ENCODE measurements at regions not wholly inside any gene's neighbourhood (a gene's known extent, or its start where the extent isn't known, plus 50 kb on each side); places are given as distances from the start of the nearest gene placed in this dataset.

- no peak for TF ChIP-seq EZH2 (IDR thresholded peaks at IDR 0.05; ENCODE audit: borderline replicate concordance, low read length)
- TF ChIP-seq CTCF (IDR thresholded peaks at IDR 0.05; ENCODE audit: low read length) = no peak
- H3K9me3 ChIP-seq (ENCODE audit: low read length) = no peaks in the 10 kb centered on the region
- H3K27me3 ChIP-seq (ENCODE audit: insufficient read depth, low read length) = no peaks in the 10 kb centered on the region
- no peak overlapping the region for H3K9ac ChIP-seq (ENCODE audit: low read length)
- no peak overlapping the region for H3K27ac ChIP-seq (ENCODE audit: low read depth, low read length, poor library complexity, severe bottlenecking)
- H2AFZ ChIP-seq (ENCODE audit: low read length) = no peak overlapping the region
- no peaks in the 10 kb centered on the region for H4K20me1 ChIP-seq (ENCODE audit: insufficient read depth, low read length)
- H3K4me3 ChIP-seq (ENCODE audit: low read depth, low read length, poor library complexity, severe bottlenecking) = no peak overlapping the region
- no peaks in the 10 kb centered on the region for H3K36me3 ChIP-seq (ENCODE audit: insufficient read depth, low read length)
- no peaks in the 10 kb centered on the region for H3K9me2 ChIP-seq (ENCODE audit: low read depth, low read length)
- no peaks in the 10 kb centered on the region for H3F3A ChIP-seq (ENCODE audit: insufficient read depth, low read length)
- no peak overlapping the region for H3K4me2 ChIP-seq (ENCODE audit: low read length)
- H3K79me2 ChIP-seq (ENCODE audit: insufficient read depth, low read length) = no peaks in the 10 kb centered on the region
- H3K4me1 ChIP-seq (ENCODE audit: insufficient read depth, low read length, severe bottlenecking) = no peaks in the 10 kb centered on the region
These were observed 202.9 kb downstream of the GLRX3 start for GRCh38 chr10:130339091-130339490.

GRCh38 chr10:130339911-130340310 is 203.7 kb downstream of the GLRX3 start:
- H3K9me3 ChIP-seq (ENCODE audit: low read length) = no peaks in the 10 kb centered on the region
- TF ChIP-seq CTCF (IDR thresholded peaks at IDR 0.05; ENCODE audit: low read length) (no peak), EZH2 (IDR thresholded peaks at IDR 0.05; ENCODE audit: borderline replicate concordance, low read length) (no peak)
- no peaks in the 10 kb centered on the region for H4K20me1 ChIP-seq (ENCODE audit: insufficient read depth, low read length)
- H3K36me3 ChIP-seq (ENCODE audit: insufficient read depth, low read length) = no peaks in the 10 kb centered on the region
- H3K4me2 ChIP-seq (ENCODE audit: low read length) = no peak overlapping the region
- no peak overlapping the region for H3K27ac ChIP-seq (ENCODE audit: low read depth, low read length, poor library complexity, severe bottlenecking)
- no peak overlapping the region for H2AFZ ChIP-seq (ENCODE audit: low read length)
- H3K4me3 ChIP-seq (ENCODE audit: low read depth, low read length, poor library complexity, severe bottlenecking) = no peak overlapping the region
- H3K27me3 ChIP-seq (ENCODE audit: insufficient read depth, low read length) = no peaks in the 10 kb centered on the region
- no peak overlapping the region for H3K9ac ChIP-seq (ENCODE audit: low read length)
- H3K9me2 ChIP-seq (ENCODE audit: low read depth, low read length) = no peaks in the 10 kb centered on the region
- H3K4me1 ChIP-seq (ENCODE audit: insufficient read depth, low read length, severe bottlenecking) = no peaks in the 10 kb centered on the region
- H3K79me2 ChIP-seq (ENCODE audit: insufficient read depth, low read length) = no peaks in the 10 kb centered on the region
- H3F3A ChIP-seq (ENCODE audit: insufficient read depth, low read length) = no peaks in the 10 kb centered on the region

- no peaks in the 10 kb centered on the region for H3K9me3 ChIP-seq (ENCODE audit: low read length)
- no peak overlapping the region for H3K9ac ChIP-seq (ENCODE audit: low read length)
- TF ChIP-seq EZH2 (IDR thresholded peaks at IDR 0.05; ENCODE audit: borderline replicate concordance, low read length) (no peak), CTCF (IDR thresholded peaks at IDR 0.05; ENCODE audit: low read length) (no peak)
- no peak overlapping the region for H3K4me3 ChIP-seq (ENCODE audit: low read depth, low read length, poor library complexity, severe bottlenecking)
- no peaks in the 10 kb centered on the region for H3K27me3 ChIP-seq (ENCODE audit: insufficient read depth, low read length)
- H3K9me2 ChIP-seq (ENCODE audit: low read depth, low read length) = no peaks in the 10 kb centered on the region
- H2AFZ ChIP-seq (ENCODE audit: low read length) = no peak overlapping the region
- H3K36me3 ChIP-seq (ENCODE audit: insufficient read depth, low read length) = no peaks in the 10 kb centered on the region
- H4K20me1 ChIP-seq (ENCODE audit: insufficient read depth, low read length) = no peaks in the 10 kb centered on the region
- H3K79me2 ChIP-seq (ENCODE audit: insufficient read depth, low read length) = no peaks in the 10 kb centered on the region
- no peak overlapping the region for H3K4me2 ChIP-seq (ENCODE audit: low read length)
- H3F3A ChIP-seq (ENCODE audit: insufficient read depth, low read length) = no peaks in the 10 kb centered on the region
- no peaks in the 10 kb centered on the region for H3K4me1 ChIP-seq (ENCODE audit: insufficient read depth, low read length, severe bottlenecking)
- no peak overlapping the region for H3K27ac ChIP-seq (ENCODE audit: low read depth, low read length, poor library complexity, severe bottlenecking)
These were observed 204.6 kb downstream of the GLRX3 start for GRCh38 chr10:130340816-130341215.
